ENCODE measurements at regions not wholly inside any gene's neighbourhood (a gene's known extent, or its start where the extent isn't known, plus 50 kb on each side); places are given as distances from the start of the nearest gene placed in this dataset.

DNA sequence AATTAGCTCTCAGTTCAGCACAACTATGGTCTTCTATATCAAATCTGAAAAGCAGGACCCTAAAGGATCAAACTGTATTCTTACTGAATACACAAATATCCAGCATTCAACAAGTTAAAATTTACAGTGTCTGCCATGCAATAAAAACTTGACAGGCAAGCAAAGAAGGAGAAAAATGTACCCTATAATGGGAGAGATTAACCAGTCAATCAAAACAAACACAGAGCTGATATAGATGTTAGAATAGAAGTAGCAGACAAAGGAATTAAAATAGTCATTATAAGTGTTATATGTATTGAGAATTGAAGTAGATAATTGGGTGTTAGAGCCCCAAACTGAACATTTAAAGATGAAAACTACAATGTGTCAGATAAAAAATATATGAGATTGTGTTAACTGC lies 914.9 kb downstream of the EPHA7 start:
- Histone ChIP-seq H3K27me3 (no peaks in the 10 kb centered on the region), H3K9me3 (peaks cover 3 to 4% of the 10 kb centered on the region in 2 donors), H3K36me3 (no peaks in the 10 kb centered on the region), H3K27ac (no peak overlapping the region), H3K4me3 (no peak overlapping the region), H3K4me1 (no peaks in the 10 kb centered on the region)
- TF ChIP-seq POLR2AphosphoS5 (IDR thresholded peaks at IDR 0.05): no peak
- intact Hi-C loops (cut with DNase I; ENCODE audit: low total_unique reads): no loop called here
- no peak for DNase-seq (ENCODE audit: low spot score in 2 of 2)

GRCh38 chr6:92497281-92497680 lies 922.1 kb downstream of the EPHA7 start:
- no peak for DNase-seq (ENCODE audit: low spot score in 2 of 2)
- Histone ChIP-seq H3K9me3 (no peaks in the 10 kb centered on the region), H3K4me1 (no peaks in the 10 kb centered on the region), H3K36me3 (no peaks in the 10 kb centered on the region), H3K27ac (no peak overlapping the region), H3K4me3 (no peak overlapping the region), H3K27me3 (no peaks in the 10 kb centered on the region)
- intact Hi-C loops (cut with DNase I; ENCODE audit: low total_unique reads): no loop called here
- no peak for TF ChIP-seq POLR2A (IDR thresholded peaks at IDR 0.05)
- no peak for TF ChIP-seq POLR2AphosphoS5 (IDR thresholded peaks at IDR 0.05)
- no peak for TF ChIP-seq CTCF (IDR thresholded peaks at IDR 0.05)

GRCh38 chr6:92496527-92496926 lies 922.8 kb downstream of the EPHA7 start:
- no peaks in the 10 kb centered on the region for H3K36me3 ChIP-seq
- no peak for TF ChIP-seq CTCF (IDR thresholded peaks at IDR 0.05)
- no peak for TF ChIP-seq POLR2A (IDR thresholded peaks at IDR 0.05)
- TF ChIP-seq POLR2AphosphoS5 (IDR thresholded peaks at IDR 0.05): no peak
- intact Hi-C loops (cut with DNase I; ENCODE audit: low total_unique reads): no loop called here

GRCh38 chr6:92495242-92495641 lies 924.1 kb downstream of the EPHA7 start:
- Histone ChIP-seq H3K36me3 (no peaks in the 10 kb centered on the region), H3K9me3 (no peaks in the 10 kb centered on the region), H3K27ac (no peak overlapping the region), H3K4me3 (no peak overlapping the region), H3K27me3 (no peaks in the 10 kb centered on the region), H3K4me1 (no peaks in the 10 kb centered on the region)
- TF ChIP-seq POLR2A (IDR thresholded peaks at IDR 0.05) (no peak), CTCF (IDR thresholded peaks at IDR 0.05) (no peak), POLR2AphosphoS5 (IDR thresholded peaks at IDR 0.05) (no peak)
- intact Hi-C loops (cut with DNase I; ENCODE audit: low total_unique reads): no loop called here
- DNase-seq (ENCODE audit: low spot score in 2 of 2): peak in 1 of 2 donors; percentile 26

More at GRCh38 chr6:92496527-92496926, 922.8 kb downstream of the EPHA7 start:
- H3K9me3 ChIP-seq: no peaks in the 10 kb centered on the region
- H3K27ac ChIP-seq: no peak overlapping the region
- H3K4me1 ChIP-seq: no peaks in the 10 kb centered on the region
- H3K4me3 ChIP-seq: no peak overlapping the region
- DNase-seq (ENCODE audit: low spot score in 2 of 2): no peak
- no peaks in the 10 kb centered on the region for H3K27me3 ChIP-seq

DNA sequence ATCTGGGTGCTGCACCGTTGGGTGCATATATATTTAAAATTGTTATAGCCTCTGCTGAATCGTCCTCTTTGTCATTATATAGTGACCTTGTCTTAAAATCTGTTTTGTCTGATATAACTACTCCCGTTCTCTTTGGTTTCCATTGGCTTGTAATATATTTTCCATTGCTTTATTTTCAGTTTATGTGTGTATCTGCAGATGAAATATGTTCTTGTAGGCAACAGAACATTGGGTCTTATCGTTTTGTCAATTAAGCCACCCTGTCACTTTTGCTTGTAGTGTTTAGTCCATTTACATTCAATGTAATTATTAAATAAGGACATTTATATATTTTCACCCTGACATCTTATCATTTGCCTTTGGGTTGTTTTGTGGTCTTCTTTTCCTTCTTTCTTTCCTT lies 933.9 kb downstream of the EPHA7 start:
- H3K9me3 ChIP-seq: peaks cover 0 to 16% of the 10 kb centered on the region in 2 donors
- no peak overlapping the region for H3K4me3 ChIP-seq
- H3K4me1 ChIP-seq: no peaks in the 10 kb centered on the region
- DNase-seq (ENCODE audit: low spot score in 2 of 2): no peak
- H3K27me3 ChIP-seq: no peaks in the 10 kb centered on the region
- no peak overlapping the region for H3K27ac ChIP-seq
- intact Hi-C loops (cut with DNase I; ENCODE audit: low total_unique reads): no loop called here
- TF ChIP-seq POLR2A (IDR thresholded peaks at IDR 0.05): no peak
- H3K36me3 ChIP-seq: no peaks in the 10 kb centered on the region

GRCh38 chr6:92479831-92480230 lies 939.5 kb downstream of the EPHA7 start:
- H3K9me3 ChIP-seq: peaks cover 0 to 9% of the 10 kb centered on the region in 2 donors
- TF ChIP-seq POLR2AphosphoS5 (IDR thresholded peaks at IDR 0.05) (no peak), POLR2A (IDR thresholded peaks at IDR 0.05) (no peak), CTCF (IDR thresholded peaks at IDR 0.05) (no peak)
- no peak overlapping the region for H3K4me3 ChIP-seq
- H3K27ac ChIP-seq: no peak overlapping the region
- DNase-seq (ENCODE audit: low spot score in 2 of 2): no peak
- no peaks in the 10 kb centered on the region for H3K36me3 ChIP-seq
- no peaks in the 10 kb centered on the region for H3K4me1 ChIP-seq
- intact Hi-C loops (cut with DNase I; ENCODE audit: low total_unique reads): no loop called here
- H3K27me3 ChIP-seq: no peaks in the 10 kb centered on the region

Measured in breast epithelium (tissue), 4 donors.